ENCODE measurements at regions not wholly inside any gene's neighbourhood (a gene's known extent, or its start where the extent isn't known, plus 50 kb on each side); places are given as distances from the start of the nearest gene placed in this dataset.

DNA sequence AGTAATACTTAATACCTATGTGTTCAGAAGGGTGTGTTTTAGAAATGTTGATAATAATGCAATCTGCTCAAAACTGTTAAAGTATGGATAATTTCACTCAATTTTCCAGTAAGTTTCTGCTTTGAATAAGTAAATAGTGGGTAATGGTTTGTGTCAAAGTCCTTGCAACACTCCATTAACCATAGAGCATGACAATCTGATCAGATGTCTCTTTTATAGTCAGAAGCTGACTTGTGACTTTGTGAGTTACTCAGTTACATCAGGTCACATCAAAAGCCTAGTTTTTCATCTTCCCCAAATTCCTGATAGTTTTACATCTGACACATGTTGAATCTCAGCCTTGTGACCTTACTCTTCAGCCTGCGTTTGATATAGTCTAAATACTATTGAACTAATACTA, 338.0 kb downstream of the EFNB2 start:
- TF ChIP-seq, protein P1, sequence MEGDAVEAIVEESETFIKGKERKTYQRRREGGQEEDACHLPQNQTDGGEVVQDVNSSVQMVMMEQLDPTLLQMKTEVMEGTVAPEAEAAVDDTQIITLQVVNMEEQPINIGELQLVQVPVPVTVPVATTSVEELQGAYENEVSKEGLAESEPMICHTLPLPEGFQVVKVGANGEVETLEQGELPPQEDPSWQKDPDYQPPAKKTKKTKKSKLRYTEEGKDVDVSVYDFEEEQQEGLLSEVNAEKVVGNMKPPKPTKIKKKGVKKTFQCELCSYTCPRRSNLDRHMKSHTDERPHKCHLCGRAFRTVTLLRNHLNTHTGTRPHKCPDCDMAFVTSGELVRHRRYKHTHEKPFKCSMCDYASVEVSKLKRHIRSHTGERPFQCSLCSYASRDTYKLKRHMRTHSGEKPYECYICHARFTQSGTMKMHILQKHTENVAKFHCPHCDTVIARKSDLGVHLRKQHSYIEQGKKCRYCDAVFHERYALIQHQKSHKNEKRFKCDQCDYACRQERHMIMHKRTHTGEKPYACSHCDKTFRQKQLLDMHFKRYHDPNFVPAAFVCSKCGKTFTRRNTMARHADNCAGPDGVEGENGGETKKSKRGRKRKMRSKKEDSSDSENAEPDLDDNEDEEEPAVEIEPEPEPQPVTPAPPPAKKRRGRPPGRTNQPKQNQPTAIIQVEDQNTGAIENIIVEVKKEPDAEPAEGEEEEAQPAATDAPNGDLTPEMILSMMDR (IDR thresholded peaks at IDR 0.05): no peak
- no peak for TF ChIP-seq POLR2A (IDR thresholded peaks at IDR 0.05)
- no peak for TF ChIP-seq POLR2AphosphoS5 (IDR thresholded peaks at IDR 0.05; ENCODE audit: insufficient read depth in 1 of 2, low read depth in 1 of 2)

Measured in vagina (tissue), 2 donors.